GM19035 (cell line): ENCODE measurements at regions not wholly inside any gene's neighbourhood (a gene's known extent, or its start where the extent isn't known, plus 50 kb on each side); places are given as distances from the start of the nearest gene placed in this dataset.
A peak's percentile ranks its signal among the peaks of the same experiment; 100 is the strongest.

ENCODE experiments used
- ATAC-seq: cut with Tn5 transposase; IDR thresholded peaks from one replicate; pipeline ENCODE4 v1.9.1; 2021; ENCODE audit not compliant: unreplicated experiment

DNA sequence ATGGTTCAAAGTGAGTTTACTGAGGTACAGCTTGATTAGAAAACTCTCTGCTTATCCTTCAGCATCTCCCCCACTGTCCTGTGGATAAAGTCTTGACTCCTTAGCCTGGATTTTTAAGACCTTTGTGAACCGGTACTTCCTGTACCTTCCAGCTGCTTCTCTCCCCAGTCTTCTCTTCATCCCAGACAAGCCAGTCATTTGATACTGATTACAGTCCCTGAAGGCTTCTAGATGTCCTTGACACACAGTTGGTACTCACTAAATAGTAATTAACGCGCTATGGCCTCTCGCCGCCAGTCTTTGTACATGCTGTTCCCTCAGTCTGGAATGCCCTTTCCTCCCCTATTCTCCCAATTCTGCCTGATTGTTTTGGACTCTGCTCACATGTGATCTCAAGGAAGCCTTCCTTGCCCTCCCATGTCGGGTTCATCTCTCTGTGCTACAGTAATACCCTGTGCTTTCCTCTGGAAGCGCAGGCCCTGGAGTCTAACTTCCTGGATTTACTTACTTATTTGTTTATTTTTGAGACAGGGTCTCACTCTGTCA is 50.6 kb upstream of the PTGR2 start:
- ATAC-seq: no peak

DNA sequence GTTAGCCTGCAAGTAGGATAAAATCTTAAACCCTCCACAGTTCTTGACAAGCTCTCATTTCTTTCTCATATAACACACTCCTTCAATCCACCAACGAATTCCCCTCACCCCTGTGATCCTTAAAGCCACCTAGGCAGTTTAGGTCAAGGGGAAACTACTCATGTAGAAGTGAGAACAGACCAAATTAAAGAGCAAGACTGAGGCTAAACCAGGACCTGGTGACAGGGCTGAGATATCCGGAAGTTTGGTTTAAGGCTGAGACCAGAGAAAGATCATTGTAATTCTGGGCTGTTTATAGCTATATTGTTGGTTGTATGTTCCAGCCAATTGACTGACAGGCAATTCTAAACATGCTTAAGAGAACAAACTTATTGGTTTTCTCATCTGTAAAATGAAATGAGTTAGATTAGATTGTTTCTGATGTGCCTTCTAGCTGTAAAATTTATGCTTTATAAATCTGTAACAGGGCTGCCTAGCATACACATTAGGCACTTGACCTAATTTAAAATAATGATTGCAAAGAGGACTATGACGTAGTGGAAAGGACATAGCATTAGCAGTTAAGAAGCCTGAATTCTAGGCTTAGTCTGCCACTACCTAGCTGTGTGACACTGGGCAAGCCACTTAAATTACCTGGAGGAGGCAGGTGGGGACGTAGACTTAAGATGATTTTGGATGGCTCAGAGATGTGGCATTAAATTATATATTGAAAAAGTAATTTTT is 53.9 kb upstream of the PTGR2 start:
- no peak for ATAC-seq

DNA sequence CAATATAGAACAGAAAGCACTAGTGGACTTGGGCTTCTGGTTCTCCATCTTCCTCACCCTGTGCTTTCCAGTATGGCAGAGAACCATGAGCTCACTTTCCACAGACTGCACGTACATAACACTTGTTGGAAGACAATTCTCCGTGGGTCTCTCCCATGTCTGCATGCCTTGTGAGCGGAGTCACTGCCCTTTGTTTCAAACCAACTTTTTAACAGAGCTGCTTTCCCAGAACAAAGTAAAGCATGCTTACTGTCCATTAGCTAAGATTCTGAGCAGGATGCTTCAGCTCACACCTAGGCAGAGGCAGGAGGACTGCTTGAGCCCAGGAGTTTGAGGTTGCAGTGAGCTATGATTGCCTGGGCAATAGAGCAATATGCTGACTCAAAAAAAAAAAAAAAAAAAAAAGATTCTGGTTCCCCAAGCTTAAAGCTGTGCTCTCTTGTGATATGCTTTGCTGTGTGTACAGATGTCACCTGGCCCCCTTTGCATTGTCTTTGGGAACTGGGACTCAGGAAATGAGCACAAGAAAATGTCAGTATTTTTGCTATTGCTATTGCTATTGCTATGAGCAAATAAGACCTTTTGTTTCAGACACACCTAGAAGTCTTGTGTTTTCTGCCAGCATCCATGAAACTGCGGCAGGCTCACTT is 54.6 kb upstream of the PTGR2 start:
- no peak for ATAC-seq

DNA sequence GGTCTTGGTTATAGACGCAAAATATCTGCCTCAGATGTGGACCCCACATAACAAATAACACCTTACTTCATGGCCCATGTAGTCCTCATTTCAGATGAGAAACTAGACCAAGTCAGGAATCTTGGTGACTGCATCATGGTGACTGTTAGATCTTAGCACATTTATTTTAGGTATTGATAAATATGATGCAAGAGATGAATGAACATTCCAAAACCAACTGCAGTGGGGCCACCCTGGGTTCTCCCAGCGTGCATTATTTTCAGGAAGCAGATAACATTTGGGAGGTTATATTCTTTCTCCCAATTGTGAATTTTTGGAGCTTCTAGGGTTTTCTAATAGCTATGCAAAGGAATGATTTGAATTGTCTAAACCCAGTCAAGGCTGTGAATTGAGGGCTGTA is 55.2 kb upstream of the PTGR2 start:
- ATAC-seq: no peak

DNA sequence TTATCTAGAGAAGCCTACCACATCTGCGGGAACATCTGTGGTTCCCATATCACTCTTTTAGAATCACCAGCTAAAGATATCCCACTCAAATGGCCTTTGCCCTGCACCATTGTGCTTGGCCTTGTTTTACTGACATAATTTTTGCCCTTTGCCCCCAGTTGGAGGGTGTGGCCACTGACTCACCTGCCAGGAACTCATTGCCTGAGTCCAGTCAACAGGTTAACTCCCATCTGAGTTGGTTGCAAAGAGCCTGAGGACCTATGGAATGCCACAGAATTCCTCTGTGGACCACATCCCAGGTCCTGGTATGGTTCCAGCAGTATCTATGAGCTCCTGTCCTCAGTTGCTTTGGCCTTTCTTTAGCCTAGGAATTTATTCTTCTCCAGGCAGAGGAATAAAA is 55.7 kb upstream of the PTGR2 start:
- no peak for ATAC-seq

DNA sequence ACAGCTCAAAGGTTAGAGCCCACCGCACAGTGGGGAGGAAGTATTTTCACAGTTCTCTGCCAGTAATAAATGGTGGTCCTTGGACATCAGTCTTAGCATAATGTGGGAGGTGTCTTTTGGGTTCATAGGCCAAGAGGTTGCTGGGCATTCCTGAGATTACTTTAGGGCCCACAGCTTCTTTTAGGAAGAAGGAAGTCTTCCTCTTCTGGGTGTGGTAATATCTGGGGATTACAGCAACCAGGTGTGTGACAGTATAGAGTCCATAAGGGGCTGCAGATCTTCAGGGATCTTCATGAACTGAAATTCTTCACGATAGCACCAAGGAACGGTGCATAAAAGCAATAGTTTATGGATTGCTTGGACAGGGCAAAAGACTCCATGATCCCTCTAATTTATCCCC is 56.2 kb upstream of the PTGR2 start:
- ATAC-seq: no peak

DNA sequence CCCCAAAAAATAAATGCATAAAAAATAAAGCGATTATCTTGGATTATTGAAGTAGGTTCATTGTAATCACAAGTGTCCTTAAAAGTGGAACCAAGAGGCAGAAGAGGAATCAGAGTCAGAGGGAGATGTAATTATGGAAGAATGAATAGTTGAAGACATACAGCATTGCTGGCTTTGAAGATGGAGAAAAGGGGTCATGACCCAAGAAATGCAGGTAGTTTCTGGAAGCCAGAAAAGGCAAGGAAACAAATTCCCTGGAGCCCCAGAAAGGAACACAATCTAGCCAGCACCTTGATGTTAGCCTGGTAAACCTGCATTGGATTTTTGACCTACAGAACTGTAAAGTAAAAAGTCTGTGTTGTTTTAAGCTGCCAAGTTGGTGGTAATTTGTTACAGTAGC is 57.5 kb upstream of the PTGR2 start:
- no peak for ATAC-seq

DNA sequence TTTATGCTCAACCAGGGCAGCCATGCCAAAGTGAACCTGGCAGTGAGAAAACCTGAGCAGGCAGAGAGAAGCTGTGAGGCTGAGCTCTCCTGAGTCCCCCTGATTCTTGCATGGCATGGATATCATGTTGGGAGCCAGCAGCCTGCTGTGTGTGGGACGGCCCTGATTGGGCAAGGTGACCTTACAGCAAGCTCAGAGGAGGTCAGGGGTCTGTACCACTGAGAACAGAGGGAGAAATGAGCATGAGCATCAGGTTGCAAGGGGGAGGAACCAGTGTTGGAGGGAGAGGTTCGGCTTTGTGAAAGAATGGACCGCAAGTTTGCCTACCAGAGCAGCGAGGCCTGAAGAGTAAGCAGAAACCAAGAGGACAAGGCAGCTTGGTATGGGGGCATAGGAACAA is 59.1 kb upstream of the PTGR2 start:
- no peak for ATAC-seq

DNA sequence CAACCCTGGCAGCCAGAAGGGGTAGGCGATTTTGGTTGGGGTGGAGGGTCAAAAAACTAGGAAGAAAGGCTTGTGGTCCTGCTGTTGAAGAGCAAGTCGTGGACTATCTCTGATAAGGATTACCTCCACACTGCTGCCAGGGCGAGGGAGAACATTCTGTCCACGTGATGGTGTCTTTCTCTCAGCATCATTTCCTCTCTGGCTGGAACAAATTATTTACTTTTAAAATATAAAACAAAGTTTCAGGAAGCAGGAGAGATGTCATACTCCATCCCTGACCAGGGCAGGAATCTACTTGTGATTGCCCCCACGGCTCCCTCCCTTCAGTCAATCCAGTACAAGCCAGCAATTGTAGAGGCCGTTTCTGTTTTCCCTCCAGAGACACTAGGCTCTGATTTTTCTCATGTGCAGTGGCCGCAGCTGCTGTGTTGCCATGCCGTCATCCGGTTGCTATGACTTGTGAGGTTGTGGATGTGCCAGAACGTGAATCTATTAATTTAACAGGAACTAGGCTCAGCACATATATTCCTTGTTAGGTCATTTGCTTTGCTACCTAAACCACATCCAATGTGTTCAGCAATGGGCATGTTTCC is 61.5 kb upstream of the PTGR2 start:
- no peak for ATAC-seq

DNA sequence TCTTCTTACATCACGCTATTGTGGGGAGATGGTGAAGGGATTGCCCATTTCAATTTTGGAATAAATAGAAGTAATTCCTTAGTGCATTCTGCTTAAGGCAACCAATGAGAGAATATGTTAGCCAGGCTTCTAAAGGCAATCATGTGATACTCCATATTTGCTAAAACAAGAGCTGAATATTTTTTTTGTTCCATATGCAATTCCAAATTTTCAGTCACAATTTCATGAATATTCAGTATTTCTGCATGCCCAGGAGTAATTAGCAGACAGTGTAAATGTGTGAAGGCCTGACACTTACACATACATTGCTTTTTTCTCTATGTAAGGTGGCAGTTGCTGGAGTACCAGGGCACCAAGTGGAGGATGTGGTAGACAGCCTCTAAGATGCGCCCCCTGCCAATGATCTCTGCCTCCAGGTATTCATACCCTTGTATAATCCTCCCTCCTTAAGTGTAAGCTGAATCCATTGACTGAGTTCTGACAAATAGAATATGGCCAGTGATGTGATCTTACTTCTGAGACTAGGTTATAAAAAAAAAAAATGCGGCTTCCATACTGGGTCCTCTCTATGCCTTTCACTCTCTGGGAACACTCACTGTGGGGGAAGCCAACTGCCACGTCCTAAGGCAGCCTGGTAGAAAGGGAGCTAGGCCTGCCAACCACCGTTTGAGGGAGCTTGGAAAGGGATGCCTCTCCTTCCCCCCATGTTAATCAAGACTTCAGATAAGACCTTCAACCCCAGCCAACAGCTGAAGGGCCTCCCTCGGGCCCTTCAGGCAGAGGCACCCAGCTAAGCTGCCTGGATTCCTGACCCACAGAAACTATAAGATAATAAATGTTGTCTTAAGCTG is 62.7 kb upstream of the PTGR2 start:
- ATAC-seq: no peak

DNA sequence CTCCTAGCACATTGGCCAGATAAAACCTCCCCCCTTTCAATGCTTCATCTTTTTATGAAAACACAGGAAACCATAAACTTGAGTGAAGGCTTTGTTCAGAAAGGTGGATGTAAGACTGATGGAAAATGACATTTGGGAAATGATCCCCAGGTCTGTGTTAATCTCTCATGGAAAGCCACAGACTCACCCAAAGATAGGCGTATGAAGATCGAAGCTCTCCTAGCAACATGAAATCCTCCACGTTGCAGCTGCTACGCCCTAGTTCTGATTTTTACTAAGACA is 63.4 kb upstream of the PTGR2 start:
- no peak for ATAC-seq

DNA sequence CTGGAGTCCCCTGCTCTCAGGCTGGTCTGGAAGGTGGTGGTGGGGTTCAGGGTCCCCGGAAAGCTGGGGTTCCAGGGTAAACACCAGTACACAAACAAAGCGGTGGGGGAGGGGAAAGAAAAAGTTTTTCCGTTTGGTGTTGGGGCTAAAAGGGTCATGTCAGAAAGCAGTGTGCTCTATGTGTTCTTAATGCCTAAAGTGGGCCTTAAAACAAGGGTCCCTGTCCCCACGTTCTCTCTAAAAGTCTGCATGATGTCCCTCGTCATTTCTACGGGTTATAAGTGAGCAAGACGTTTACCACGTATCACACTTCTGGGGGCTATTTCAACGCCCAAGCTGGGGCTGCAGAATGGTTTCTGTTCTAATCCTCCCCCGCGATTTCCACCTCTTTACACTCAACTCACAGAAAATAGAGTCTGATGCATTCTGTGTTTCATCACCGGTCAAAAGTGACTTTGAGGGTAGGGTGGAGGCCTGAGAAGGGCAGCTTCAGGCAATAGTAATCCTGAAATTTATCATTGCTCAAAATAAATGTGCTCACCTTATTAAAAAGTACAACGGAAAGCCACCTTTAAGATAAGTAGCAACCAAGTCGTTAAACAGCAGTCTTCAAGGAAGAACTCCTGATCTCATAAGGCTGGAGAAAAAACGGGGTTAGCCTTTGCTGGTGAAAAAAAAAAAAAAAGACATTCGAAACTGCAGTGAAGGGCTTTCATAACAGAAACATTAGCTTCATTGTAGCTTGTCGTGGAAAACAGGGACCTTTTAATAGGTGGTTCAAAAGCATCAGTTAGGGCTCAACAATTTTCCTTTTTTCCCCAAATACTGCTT is 63.9 kb upstream of the PTGR2 start:
- ATAC-seq: peak; percentile 21

DNA sequence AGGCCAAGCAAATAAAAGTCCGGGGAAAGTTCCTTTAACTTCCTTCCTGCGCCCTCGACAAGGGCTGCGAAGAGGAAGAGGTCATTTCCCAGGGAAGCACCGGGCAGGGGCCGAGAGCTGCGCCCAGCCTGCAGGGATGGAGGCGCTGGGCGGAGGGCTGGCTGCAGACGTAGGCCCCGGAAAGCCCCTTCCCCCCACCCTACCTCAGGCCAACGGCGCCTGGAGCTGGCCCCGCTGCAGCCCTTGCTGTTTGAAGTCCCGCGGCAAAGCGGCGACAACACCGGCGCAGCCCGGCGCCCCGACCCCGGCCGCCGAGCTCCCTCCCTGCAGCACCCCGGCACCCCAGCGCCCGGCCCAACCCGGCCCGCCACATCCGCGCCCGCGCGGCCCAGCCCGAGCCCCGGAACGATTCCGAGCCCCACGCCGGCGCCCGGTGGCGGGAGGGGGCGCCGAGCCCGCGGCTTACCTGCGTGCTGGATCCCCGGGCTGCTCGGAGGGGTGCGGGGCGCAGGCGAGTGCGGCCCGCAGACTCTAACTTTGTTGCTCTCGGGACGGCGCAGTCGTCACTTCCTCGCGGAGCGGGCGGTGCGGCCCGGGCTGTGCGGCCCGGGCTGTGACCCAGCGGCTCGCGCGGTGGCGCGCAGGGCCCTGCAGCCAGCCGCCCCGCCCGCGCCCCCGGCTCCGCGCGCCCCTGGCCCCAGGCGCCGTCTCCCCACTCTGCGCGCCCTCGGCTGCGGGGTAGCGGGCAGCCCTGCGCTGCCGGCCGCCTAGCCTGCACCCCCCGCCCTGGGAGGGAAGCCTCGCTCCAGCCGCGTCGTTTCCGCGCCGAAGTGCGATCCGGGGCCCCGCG is 64.8 kb upstream of the PTGR2 start:
- peak; percentile 39 for ATAC-seq

DNA sequence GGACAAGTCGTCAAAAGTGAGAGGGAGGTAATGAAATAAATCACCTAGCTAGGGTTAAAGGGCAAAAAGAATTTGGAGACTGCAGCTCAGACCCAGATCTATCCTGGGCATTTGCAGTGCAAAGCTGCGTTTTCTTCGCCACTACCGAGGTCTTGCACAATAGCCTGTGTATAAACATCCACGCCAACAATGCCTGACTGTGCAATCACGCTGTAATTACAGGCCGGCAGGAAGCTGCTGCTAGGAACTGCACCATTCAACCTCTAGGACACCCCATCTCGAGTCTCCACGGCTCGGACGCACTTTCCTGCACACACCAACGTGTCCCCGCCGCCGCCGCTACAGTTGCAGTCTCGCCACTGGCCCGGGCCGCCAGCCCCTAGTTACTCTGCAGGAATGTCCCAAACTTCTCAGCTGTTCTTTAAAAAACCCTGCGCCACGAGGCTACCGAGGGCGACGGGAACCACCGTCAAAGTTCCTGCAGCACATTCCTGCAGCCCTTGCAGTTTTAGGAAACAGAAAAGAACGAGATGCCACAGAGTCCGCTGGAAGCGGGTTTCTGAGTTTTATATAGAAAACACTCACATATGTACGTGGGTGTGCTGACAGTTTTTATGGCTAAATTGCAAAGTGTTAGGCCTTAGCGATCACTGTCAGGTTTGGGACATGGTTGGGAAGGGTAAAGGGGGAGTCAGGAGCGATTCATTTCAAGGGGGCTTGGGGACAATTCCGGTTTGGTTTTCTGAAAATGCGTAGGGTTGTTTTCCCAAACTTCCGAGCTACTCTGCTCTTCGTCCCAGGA is 65.6 kb upstream of the PTGR2 start:
- peak; percentile 41 for ATAC-seq

DNA sequence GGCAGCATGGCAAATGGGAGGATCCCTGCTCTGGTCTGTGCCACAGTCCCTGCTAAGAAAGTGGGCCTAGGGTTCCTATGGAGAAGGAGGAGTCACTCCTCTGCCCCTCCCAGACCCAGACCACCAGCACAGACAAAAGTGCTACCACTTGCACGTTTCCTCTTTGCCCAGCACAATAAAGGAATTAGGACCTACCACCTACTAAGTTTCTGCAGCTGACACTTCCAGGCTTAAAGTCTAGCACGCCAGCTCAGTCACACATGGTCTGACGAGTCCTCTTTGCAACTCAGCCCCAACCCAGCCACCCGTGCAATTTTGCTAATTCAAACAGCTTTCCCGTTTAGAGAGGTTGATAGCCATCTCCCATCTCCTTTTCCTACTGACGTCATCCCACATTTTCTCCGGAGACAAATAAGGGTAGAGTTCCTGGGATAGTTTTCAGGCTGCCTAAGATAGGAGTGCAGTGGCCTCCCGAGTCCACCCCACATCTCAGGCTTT is 66.2 kb upstream of the PTGR2 start:
- no peak for ATAC-seq

DNA sequence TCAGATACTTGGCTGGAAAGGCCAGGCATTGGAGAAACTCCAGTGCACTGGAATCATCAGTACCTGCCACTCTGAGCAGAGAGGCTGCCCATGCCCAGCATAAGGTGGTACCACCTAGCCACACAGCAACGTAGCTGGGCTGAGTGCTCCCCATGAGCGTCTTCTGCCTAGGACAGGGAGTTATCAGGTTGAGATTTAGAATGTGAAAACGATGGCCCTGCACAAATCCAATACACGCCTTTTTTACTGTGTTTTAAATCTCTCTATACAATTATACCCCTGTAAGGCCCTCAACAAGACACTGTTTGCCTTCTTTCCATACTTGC is 66.7 kb upstream of the PTGR2 start:
- ATAC-seq: no peak

DNA sequence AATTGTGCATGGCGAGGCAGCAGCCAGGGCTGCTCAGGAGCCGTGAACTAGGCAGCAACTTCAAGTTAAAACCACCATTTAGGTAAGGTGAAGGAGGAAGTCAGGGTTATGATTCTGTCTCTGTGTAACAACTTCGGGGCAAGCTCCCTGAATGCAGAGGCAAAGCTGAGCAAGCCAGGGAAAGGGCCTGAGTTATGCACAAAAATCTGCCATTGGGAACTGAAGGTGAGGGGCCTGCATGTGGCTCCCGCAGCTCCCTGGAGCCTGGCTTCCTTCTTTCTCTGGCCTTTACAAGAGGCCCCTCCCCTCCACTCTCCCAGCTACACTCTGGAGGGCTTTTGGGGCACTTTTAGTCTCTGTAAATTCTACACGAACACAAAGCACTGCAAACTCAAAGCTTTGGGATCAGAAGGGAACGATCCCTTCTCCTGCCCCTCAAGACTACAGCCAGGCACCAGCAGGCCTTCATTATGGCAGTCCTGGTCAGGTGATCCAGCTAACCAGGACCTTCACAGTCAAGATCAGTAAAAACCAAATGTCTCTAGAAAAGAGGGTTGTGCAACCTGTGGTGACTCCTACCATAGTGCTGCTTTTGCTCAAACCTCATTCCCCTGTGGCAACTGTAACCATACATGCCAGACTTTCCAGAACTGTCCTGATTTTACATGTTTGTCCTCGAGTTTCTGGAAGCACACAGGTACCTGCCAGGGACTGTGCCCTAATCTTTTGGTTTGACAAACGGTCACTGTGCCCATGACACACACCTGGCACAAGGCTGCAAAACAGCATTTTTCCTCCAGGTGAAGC is 67.2 kb upstream of the PTGR2 start:
- ATAC-seq: no peak

DNA sequence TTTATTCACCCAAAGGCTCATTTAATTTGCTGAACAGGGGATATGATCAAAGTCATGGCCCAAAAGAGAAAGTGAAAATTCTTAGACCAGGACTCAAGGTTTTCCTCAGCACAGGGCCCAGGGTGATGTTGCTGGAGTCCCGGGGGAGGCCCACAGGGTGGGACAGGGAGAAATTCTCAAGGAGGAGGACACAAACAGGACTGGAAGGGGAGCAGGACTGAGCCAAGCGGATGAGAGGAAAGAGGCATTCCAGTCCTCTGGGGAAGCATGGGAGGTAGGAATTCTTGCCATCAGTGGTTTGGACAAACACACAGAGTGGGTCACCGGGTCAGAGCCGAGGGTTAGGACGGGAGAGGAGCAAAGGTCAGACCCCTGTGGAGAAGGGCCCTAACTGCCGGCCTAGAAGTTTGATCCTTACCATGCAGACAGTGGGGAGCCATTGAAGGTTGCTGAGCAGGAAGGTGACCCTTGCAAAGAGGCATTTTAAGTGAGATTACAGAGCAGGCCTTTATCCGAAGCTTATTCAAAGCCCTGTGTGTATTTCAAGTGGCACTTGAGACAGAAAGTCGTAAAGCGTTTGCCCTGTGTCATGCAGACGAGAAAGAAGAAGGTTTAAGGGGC is 68.4 kb upstream of the PTGR2 start:
- no peak for ATAC-seq
